HFFc6 (cell line): ENCODE measurements at regions not wholly inside any gene's neighbourhood (a gene's known extent, or its start where the extent isn't known, plus 50 kb on each side); places are given as distances from the start of the nearest gene placed in this dataset.

Source experiments
- DNase-seq: peaks from one replicate; pipeline ENCODE4 v3.0.0-alpha.2; 2018
- H3K27ac Mint-ChIP-seq: 2 replicates; pipeline ENCODE4 v1.8.0; 2020; ENCODE audit warnings: mild to moderate bottlenecking, mixed read lengths
- H3K27me3 Mint-ChIP-seq: 2 replicates; pipeline ENCODE4 v1.8.0; 2021; ENCODE audit warnings: mild to moderate bottlenecking, moderate library complexity, mixed read lengths; ENCODE audit not compliant: insufficient read depth
- H3K36me3 Mint-ChIP-seq: 2 replicates; pipeline ENCODE4 v1.8.0; 2021; ENCODE audit warnings: low read depth, mixed read lengths
- H3K4me1 Mint-ChIP-seq: 2 replicates; pipeline ENCODE4 v1.8.0; 2020; ENCODE audit warnings: low read depth, mixed read lengths
- H3K4me3 Mint-ChIP-seq: 2 replicates; pipeline ENCODE4 v1.8.0; 2020; ENCODE audit warnings: mild to moderate bottlenecking, moderate library complexity, mixed read lengths
- H3K9me3 Mint-ChIP-seq: 2 replicates; pipeline ENCODE4 v1.8.0; 2020; ENCODE audit warnings: mild to moderate bottlenecking, mixed read lengths
- CTCF ChIP-seq: fragments of 200-600 bp; sonication (generic); IDR thresholded peaks from 2 replicates; pipeline ENCODE4 v1.5.0; 2021; ENCODE audit warnings: antibody characterized with exemption, mild to moderate bottlenecking

- Mint-ChIP-seq H3K27me3 (no peaks in the 10 kb centered on the region), H3K4me1 (no peaks in the 10 kb centered on the region), H3K9me3 (peaks cover 13% of the 10 kb centered on the region), H3K4me3 (no peak overlapping the region), H3K36me3 (no peaks in the 10 kb centered on the region), H3K27ac (no peak overlapping the region)
- DNase-seq, result no peak
- TF ChIP-seq CTCF, result no peak
Observed at GRCh38 chr12:66838366-66838765, 159.5 kb upstream of the GRIP1 start.

GRCh38 chr12:66848967-66849366 is 170.1 kb upstream of the GRIP1 start:
- H3K27ac Mint-ChIP-seq, result no peak overlapping the region
- no peak for DNase-seq
- H3K36me3 Mint-ChIP-seq, result no peaks in the 10 kb centered on the region
- no peaks in the 10 kb centered on the region for H3K27me3 Mint-ChIP-seq
- peaks cover 8% of the 10 kb centered on the region for H3K9me3 Mint-ChIP-seq
- H3K4me3 Mint-ChIP-seq, result no peak overlapping the region
- H3K4me1 Mint-ChIP-seq, result no peaks in the 10 kb centered on the region
- TF ChIP-seq CTCF, result no peak

DNA sequence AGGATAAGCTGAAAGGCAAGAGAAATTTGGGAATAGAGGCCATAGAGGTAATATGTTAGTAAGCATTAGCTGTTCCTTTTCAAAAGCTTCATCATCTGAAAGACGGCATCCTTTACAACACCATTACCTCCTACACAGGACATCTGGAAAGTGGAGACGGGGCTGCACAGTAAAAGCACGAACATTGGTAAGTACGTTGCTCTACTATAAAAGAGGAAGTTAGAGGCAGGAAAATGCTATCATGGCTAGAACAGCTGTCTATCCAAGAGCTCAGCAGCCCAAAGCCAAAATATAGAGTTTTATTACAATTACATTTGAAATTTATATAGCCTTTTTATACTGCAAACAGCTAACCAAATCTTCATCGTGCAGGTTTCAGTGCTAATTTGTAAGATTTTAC is 172.3 kb upstream of the GRIP1 start:
- Mint-ChIP-seq H3K27me3 (no peaks in the 10 kb centered on the region), H3K27ac (no peak overlapping the region), H3K36me3 (no peaks in the 10 kb centered on the region), H3K4me3 (no peak overlapping the region), H3K4me1 (no peaks in the 10 kb centered on the region), H3K9me3 (peaks cover 6% of the 10 kb centered on the region)
- no peak for DNase-seq
- no peak for TF ChIP-seq CTCF

GRCh38 chr12:66852091-66852490 is 173.2 kb upstream of the GRIP1 start:
- H3K36me3 Mint-ChIP-seq, result no peaks in the 10 kb centered on the region
- H3K27me3 Mint-ChIP-seq, result no peaks in the 10 kb centered on the region
- H3K27ac Mint-ChIP-seq, result no peak overlapping the region
- H3K4me1 Mint-ChIP-seq, result no peaks in the 10 kb centered on the region
- TF ChIP-seq CTCF, result no peak
- peaks cover 4% of the 10 kb centered on the region; the same call in 1 of the 2 replicates for H3K9me3 Mint-ChIP-seq
- no peak for DNase-seq
- H3K4me3 Mint-ChIP-seq, result no peak overlapping the region

DNA sequence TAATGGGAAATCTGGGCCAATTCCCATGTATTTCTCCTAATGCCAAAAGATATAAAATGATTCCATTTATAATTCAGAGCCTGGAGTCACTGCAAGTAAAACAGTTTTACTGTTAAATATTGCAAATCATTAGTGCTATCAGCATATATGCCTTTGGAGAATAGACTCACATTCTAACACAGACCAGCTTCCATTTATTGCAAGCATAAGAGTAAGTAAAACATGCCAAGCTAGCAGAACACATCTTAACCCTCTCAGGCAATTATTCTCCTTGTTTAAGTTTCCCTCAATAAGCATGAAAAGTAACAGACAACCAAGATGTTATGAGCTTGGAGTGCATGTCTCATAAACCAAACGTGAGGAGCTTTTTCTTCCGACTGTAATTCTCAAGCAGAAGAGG is 173.9 kb upstream of the GRIP1 start:
- H3K36me3 Mint-ChIP-seq, result no peaks in the 10 kb centered on the region
- H3K4me3 Mint-ChIP-seq, result no peak overlapping the region
- peaks cover 4% of the 10 kb centered on the region; the same call in 1 of the 2 replicates for H3K9me3 Mint-ChIP-seq
- no peak overlapping the region for H3K27ac Mint-ChIP-seq
- H3K27me3 Mint-ChIP-seq, result no peaks in the 10 kb centered on the region
- no peak for TF ChIP-seq CTCF
- no peaks in the 10 kb centered on the region for H3K4me1 Mint-ChIP-seq
- DNase-seq, result no peak

GRCh38 chr12:66859751-66860440 is 181.0 kb upstream of the GRIP1 start:
- no peaks in the 10 kb centered on the region for H3K4me1 Mint-ChIP-seq
- H3K27me3 Mint-ChIP-seq, result peaks cover 2% of the 10 kb centered on the region; the same call in 1 of the 2 replicates
- no peak overlapping the region for H3K4me3 Mint-ChIP-seq
- no peak for DNase-seq
- no peaks in the 10 kb centered on the region for H3K36me3 Mint-ChIP-seq
- H3K9me3 Mint-ChIP-seq, result no peaks in the 10 kb centered on the region
- no peak overlapping the region for H3K27ac Mint-ChIP-seq
- no peak for TF ChIP-seq CTCF
